ENCODE measurements at regions not wholly inside any gene's neighbourhood (a gene's known extent, or its start where the extent isn't known, plus 50 kb on each side); places are given as distances from the start of the nearest gene placed in this dataset.

DNA sequence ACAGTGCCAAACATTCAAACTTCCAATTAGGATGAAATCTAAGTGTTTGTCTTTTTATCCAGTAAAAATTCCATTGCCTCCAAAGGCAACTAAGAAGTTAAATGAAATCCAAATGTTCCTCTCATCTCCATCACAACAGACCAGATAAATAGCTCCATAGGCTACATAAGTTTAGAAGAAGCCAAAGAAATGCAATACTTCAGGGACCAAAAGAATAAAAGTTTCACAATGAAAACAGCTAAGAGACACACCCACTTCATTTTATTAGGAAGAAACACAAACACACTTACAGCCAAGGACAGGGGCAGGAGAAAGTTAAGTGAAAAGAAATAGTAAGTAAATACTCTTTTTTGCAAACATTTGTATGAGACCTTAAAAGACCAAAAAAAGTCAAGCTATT lies 88.5 kb upstream of the CCDC150 start (continued):
- TF ChIP-seq SMAD4 (CRISPR knock-in tag; conservative IDR thresholded peaks at IDR 0.05): no peak
- TF ChIP-seq, protein P1, sequence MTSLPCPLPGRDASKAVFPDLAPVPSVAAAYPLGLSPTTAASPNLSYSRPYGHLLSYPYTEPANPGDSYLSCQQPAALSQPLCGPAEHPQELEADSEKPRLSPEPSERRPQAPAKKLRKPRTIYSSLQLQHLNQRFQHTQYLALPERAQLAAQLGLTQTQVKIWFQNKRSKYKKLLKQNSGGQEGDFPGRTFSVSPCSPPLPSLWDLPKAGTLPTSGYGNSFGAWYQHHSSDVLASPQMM (CRISPR knock-in tag; IDR thresholded peaks at IDR 0.05): no peak
- no peak for TF ChIP-seq PYGO2 (tag; IDR thresholded peaks at IDR 0.05)
- TF ChIP-seq, protein P2, sequence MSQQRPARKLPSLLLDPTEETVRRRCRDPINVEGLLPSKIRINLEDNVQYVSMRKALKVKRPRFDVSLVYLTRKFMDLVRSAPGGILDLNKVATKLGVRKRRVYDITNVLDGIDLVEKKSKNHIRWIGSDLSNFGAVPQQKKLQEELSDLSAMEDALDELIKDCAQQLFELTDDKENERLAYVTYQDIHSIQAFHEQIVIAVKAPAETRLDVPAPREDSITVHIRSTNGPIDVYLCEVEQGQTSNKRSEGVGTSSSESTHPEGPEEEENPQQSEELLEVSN (IDR thresholded peaks at IDR 0.05; ENCODE audit: borderline replicate concordance in 1 of 2, extremely low read depth in 1 of 2, insufficient read depth in 1 of 2, insufficient read length in 1 of 2, low read depth in 1 of 2, low read length in 1 of 2, poor library complexity in 1 of 2, severe bottlenecking in 1 of 2): no peak
- no peak for TF ChIP-seq ZC3H11A (IDR thresholded peaks at IDR 0.05; ENCODE audit: low read depth, low read length)
- no peak for TF ChIP-seq NR4A1 (CRISPR knock-in tag; IDR thresholded peaks at IDR 0.05)
- TF ChIP-seq NR4A1 (tag; IDR thresholded peaks at IDR 0.05): no peak
- TF ChIP-seq FOSL1 (tag; conservative IDR thresholded peaks at IDR 0.05): no peak
- TF ChIP-seq, protein P3, sequence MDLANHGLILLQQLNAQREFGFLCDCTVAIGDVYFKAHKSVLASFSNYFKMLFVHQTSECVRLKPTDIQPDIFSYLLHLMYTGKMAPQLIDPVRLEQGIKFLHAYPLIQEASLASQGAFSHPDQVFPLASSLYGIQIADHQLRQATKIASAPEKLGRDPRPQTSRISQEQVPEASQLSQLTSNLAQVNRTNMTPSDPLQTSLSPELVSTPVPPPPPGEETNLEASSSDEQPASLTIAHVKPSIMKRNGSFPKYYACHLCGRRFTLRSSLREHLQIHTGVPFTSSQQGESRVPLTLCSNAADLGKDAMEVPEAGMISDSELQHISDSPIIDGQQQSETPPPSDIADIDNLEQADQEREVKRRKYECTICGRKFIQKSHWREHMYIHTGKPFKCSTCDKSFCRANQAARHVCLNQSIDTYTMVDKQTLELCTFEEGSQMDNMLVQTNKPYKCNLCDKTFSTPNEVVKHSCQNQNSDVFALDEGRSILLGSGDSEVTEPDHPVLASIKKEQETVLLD (IDR thresholded peaks at IDR 0.05): no peak
- TF ChIP-seq PPARD (CRISPR knock-in tag; IDR thresholded peaks at IDR 0.05): no peak
- TF ChIP-seq SAFB (IDR thresholded peaks at IDR 0.05; ENCODE audit: borderline replicate concordance, low read depth, low read length): no peak
- TF ChIP-seq, protein P4, sequence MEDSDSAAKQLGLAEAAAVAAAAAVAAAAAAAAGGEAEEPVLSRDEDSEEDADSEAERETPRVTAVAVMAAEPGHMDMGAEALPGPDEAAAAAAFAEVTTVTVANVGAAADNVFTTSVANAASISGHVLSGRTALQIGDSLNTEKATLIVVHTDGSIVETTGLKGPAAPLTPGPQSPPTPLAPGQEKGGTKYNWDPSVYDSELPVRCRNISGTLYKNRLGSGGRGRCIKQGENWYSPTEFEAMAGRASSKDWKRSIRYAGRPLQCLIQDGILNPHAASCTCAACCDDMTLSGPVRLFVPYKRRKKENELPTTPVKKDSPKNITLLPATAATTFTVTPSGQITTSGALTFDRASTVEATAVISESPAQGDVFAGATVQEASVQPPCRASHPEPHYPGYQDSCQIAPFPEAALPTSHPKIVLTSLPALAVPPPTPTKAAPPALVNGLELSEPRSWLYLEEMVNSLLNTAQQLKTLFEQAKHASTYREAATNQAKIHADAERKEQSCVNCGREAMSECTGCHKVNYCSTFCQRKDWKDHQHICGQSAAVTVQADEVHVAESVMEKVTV (CRISPR knock-in tag; IDR thresholded peaks at IDR 0.05): no peak
- TF ChIP-seq RFX5 (IDR thresholded peaks at IDR 0.05; ENCODE audit: low read depth, low read length): no peak
- no peak for TF ChIP-seq GABPB2 (CRISPR knock-in tag; conservative IDR thresholded peaks at IDR 0.05)
- TF ChIP-seq ZNF253 (CRISPR knock-in tag; conservative IDR thresholded peaks at IDR 0.05): no peak
